SU-DHL-6 (cell line): ENCODE measurements at regions not wholly inside any gene's neighbourhood (a gene's known extent, or its start where the extent isn't known, plus 50 kb on each side); places are given as distances from the start of the nearest gene placed in this dataset.

ENCODE experiments used
- CTCF ChIP-seq: fragments of 200-600 bp; sonication (generic); IDR thresholded peaks from one replicate; pipeline ENCODE4 v1.5.1; 2017; ENCODE audit warnings: antibody characterized with exemption, mild to moderate bottlenecking, low read length, moderate library complexity; ENCODE audit not compliant: insufficient read depth, poor library complexity, severe bottlenecking
- EZH2phosphoT487 ChIP-seq: fragments of 200-600 bp; sonication (generic), shearing (Covaris generic); conservative IDR thresholded peaks from 2 replicates; pipeline ENCODE4 v1.6.1; 2018; ENCODE audit warnings: mild to moderate bottlenecking, antibody characterized with exemption, low read length, moderate library complexity, mixed read lengths

GRCh38 chr5:130796032-130796431, 369.0 kb downstream of the HINT1 start:
- no peak for TF ChIP-seq CTCF
- TF ChIP-seq EZH2phosphoT487 = no peak
